BE2C (cell line): ENCODE measurements at regions not wholly inside any gene's neighbourhood (a gene's known extent, or its start where the extent isn't known, plus 50 kb on each side); places are given as distances from the start of the nearest gene placed in this dataset.

Experiments
- DNase-seq: peaks from one replicate; pipeline ENCODE4 v3.0.0-alpha.2; 2020
- H3K27me3 ChIP-seq: fragments of 250-450 bp; sonication (Bioruptor Pico); 2 replicates; pipeline ENCODE4 v1.5.1; 2020; ENCODE audit warnings: mild to moderate bottlenecking
- H3K36me3 ChIP-seq: fragments of 250-450 bp; sonication (Bioruptor Pico); 2 replicates; pipeline ENCODE4 v1.5.1; 2020; ENCODE audit warnings: mild to moderate bottlenecking
- H3K4me1 ChIP-seq: fragments of 250-450 bp; sonication (Bioruptor Pico); 2 replicates; pipeline ENCODE4 v1.5.1; 2020
- H3K4me3 ChIP-seq: 2 replicates; pipeline ENCODE4 v1.5.1; 2011; ENCODE audit warnings: low read depth, low read length
- H3K9me3 ChIP-seq: fragments of 250-450 bp; sonication (Bioruptor Pico); 2 replicates; pipeline ENCODE4 v1.5.1; 2020
- TF ChIP-seq, protein P1 (sequence below): IDR thresholded peaks from 2 replicates; pipeline ENCODE4 v1.5.1; 2012; ENCODE audit warnings: mild to moderate bottlenecking, low read depth, low read length

GRCh38 chr15:67917037-67917436 lies 77.2 kb upstream of the RNU6-1 start:
- Histone ChIP-seq H3K4me1 (peaks cover 12% of the 10 kb centered on the region), H3K27me3 (no peaks in the 10 kb centered on the region), H3K9me3 (no peaks in the 10 kb centered on the region), H3K36me3 (no peaks in the 10 kb centered on the region), H3K4me3 (no peak overlapping the region)
- TF ChIP-seq, protein P1, sequence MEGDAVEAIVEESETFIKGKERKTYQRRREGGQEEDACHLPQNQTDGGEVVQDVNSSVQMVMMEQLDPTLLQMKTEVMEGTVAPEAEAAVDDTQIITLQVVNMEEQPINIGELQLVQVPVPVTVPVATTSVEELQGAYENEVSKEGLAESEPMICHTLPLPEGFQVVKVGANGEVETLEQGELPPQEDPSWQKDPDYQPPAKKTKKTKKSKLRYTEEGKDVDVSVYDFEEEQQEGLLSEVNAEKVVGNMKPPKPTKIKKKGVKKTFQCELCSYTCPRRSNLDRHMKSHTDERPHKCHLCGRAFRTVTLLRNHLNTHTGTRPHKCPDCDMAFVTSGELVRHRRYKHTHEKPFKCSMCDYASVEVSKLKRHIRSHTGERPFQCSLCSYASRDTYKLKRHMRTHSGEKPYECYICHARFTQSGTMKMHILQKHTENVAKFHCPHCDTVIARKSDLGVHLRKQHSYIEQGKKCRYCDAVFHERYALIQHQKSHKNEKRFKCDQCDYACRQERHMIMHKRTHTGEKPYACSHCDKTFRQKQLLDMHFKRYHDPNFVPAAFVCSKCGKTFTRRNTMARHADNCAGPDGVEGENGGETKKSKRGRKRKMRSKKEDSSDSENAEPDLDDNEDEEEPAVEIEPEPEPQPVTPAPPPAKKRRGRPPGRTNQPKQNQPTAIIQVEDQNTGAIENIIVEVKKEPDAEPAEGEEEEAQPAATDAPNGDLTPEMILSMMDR, result no peak
- no peak for DNase-seq

DNA sequence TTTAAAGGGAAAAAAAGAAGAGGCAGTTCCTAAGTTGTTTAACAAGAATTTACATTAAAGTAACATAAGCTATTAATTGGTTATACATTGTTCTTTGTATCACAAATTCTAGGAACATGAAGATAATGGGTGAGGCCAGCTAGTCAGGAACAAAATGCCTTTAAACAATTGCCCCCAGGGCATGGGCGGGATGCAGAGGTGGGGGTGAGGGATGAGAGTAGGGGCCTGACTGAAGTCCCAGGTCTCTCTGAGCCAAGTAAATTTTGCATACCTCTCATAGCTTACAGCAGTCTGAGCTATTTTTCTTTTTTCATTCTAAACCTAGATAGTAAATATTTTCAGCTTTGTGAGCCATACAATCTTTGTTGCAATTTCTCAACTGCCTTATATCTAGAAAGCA lies 77.8 kb upstream of the RNU6-1 start:
- H3K4me3 ChIP-seq, result no peak overlapping the region
- TF ChIP-seq, protein P1, result no peak
- H3K4me1 ChIP-seq, result peaks cover 12% of the 10 kb centered on the region
- H3K27me3 ChIP-seq, result no peaks in the 10 kb centered on the region
- no peaks in the 10 kb centered on the region for H3K36me3 ChIP-seq
- H3K9me3 ChIP-seq, result no peaks in the 10 kb centered on the region
- no peak for DNase-seq

DNA sequence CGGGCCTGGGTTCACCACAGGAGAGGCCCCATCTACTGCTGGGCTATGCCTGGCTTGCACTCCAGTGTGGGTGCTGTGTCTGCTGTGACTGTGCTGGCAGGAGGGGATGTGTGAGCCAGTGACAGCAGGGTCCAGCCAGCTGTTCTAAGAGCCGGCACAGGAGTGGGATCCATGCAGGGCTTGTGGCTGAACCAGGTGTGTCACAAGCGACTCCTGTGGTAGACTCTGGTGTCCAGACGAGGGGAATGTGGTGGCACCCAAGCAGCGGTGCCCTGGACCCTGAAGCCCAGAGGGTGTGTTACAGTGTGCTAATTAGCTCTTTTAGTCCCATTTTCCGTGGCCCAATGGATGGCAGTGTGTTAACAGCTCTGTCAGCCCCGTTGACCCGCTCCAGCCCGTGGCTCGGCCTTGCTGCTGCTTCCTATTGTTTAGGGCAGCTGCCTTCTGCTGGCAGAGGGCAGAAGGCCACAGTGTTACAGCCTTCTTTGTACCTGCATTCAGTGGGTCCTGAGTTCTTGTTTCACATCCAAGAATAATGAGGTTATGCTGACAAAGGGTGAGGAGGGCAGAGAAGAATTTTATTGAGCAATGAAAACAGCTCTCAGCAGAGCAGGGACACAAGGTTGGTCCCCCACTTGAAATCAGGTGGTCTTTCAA lies 78.5 kb upstream of the RNU6-1 start:
- Histone ChIP-seq H3K9me3 (no peaks in the 10 kb centered on the region), H3K36me3 (no peaks in the 10 kb centered on the region), H3K27me3 (no peaks in the 10 kb centered on the region), H3K4me1 (peaks cover 12% of the 10 kb centered on the region), H3K4me3 (no peak overlapping the region)
- DNase-seq, result no peak
- TF ChIP-seq, protein P1, result no peak

DNA sequence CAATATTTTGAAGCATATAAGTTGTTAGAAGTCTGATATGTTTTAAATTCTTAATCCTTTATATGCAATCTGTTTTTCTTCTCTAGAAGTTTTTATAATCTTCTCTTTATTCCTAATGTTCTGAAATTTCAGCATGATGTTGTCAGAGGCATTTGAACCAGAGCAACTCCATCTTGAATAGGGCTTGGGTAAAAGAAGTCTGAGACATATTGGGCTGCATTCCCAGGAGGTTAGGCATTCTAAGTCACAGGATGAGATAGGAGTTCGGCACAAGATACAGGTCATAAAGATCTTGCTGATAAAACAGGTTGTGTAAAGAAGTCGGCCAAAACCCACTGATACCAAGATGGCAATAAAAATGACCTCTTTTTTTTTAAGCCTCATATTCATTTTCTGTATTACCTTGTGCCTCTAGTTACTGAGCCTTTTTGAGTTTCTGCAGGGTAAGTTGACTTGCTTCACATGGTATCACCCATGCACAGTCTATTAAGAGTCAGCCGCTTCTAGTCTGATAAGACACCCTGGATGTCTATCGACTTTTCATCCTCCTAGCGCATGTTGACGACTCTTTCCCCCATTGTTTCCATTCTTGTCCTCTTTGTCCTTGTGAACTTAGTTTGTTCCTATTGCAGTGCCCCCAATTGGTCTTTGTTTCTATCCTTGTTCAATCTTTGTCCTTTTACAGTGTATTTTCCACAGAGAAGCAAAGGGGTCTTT lies 80.8 kb upstream of the RNU6-1 start:
- peaks cover 3% of the 10 kb centered on the region for H3K4me1 ChIP-seq
- H3K9me3 ChIP-seq, result no peaks in the 10 kb centered on the region
- H3K27me3 ChIP-seq, result no peaks in the 10 kb centered on the region
- DNase-seq, result no peak
- H3K36me3 ChIP-seq, result no peaks in the 10 kb centered on the region
- no peak overlapping the region for H3K4me3 ChIP-seq
- TF ChIP-seq, protein P1, result no peak

DNA sequence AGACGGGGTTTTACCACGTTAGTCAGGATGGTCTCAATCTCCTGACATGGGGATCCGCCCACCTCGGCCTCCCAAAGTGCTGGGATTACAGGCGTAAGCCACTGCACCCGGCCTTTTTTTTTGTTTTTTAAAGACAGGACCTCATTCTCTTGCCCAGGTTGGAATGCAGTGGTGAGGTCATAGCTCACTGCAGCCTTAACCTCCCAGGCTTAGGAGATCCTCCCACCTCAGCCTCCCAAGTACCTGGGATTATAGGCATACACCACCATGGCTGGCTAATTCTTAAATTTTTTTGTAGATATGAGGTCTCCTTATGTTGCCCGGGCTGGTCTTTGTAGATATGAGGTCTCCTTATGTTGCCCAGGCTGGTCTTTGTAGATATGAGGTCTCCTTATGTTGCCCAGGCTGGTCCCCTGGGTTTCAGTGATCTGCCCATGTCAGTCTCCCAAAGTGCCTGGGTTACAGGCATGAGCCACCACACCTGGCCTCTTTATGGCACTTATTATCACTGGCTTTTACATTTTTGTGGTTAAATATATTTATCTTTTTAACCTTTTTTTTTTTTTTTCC lies 82.3 kb upstream of the RNU6-1 start:
- Histone ChIP-seq H3K36me3 (no peaks in the 10 kb centered on the region), H3K27me3 (no peaks in the 10 kb centered on the region), H3K9me3 (no peaks in the 10 kb centered on the region), H3K4me1 (no peaks in the 10 kb centered on the region), H3K4me3 (no peak overlapping the region)
- TF ChIP-seq, protein P1, result no peak
- DNase-seq, result no peak
